ENCODE measurements at regions not wholly inside any gene's neighbourhood (a gene's known extent, or its start where the extent isn't known, plus 50 kb on each side); places are given as distances from the start of the nearest gene placed in this dataset.
"Not testable (repeated sequence)": the region's sequence is repeated elsewhere in the genome, so short reads cannot be mapped to it uniquely, and the experiment has no call there.

DNA sequence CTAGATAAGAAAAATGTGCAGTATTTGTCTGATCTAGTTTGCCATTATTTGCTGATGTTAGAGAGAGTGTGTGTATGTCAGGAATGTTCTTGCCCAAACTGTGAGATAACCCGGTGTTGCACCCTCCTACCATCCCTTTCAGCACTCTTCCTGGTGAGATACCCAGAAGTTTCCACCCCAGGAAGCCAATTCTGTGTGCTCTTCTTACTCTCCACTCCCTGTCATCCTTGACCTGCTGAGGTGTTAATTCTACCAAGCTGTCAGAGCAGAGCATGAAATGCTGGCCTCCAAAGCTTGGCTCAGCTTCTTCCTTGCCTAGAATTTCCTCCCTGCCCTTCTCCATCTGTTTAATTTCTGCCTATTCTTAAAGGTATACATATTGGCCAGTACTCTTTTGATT is 237.3 kb upstream of the CNR1 start:
- no peak for TF ChIP-seq SPI1 (IDR thresholded peaks at IDR 0.05; ENCODE audit: borderline replicate concordance, low read depth)
- TF ChIP-seq, protein P1, sequence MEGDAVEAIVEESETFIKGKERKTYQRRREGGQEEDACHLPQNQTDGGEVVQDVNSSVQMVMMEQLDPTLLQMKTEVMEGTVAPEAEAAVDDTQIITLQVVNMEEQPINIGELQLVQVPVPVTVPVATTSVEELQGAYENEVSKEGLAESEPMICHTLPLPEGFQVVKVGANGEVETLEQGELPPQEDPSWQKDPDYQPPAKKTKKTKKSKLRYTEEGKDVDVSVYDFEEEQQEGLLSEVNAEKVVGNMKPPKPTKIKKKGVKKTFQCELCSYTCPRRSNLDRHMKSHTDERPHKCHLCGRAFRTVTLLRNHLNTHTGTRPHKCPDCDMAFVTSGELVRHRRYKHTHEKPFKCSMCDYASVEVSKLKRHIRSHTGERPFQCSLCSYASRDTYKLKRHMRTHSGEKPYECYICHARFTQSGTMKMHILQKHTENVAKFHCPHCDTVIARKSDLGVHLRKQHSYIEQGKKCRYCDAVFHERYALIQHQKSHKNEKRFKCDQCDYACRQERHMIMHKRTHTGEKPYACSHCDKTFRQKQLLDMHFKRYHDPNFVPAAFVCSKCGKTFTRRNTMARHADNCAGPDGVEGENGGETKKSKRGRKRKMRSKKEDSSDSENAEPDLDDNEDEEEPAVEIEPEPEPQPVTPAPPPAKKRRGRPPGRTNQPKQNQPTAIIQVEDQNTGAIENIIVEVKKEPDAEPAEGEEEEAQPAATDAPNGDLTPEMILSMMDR (IDR thresholded peaks at IDR 0.05; ENCODE audit: insufficient read depth, low read length) = no peak
- TF ChIP-seq, protein P2, sequence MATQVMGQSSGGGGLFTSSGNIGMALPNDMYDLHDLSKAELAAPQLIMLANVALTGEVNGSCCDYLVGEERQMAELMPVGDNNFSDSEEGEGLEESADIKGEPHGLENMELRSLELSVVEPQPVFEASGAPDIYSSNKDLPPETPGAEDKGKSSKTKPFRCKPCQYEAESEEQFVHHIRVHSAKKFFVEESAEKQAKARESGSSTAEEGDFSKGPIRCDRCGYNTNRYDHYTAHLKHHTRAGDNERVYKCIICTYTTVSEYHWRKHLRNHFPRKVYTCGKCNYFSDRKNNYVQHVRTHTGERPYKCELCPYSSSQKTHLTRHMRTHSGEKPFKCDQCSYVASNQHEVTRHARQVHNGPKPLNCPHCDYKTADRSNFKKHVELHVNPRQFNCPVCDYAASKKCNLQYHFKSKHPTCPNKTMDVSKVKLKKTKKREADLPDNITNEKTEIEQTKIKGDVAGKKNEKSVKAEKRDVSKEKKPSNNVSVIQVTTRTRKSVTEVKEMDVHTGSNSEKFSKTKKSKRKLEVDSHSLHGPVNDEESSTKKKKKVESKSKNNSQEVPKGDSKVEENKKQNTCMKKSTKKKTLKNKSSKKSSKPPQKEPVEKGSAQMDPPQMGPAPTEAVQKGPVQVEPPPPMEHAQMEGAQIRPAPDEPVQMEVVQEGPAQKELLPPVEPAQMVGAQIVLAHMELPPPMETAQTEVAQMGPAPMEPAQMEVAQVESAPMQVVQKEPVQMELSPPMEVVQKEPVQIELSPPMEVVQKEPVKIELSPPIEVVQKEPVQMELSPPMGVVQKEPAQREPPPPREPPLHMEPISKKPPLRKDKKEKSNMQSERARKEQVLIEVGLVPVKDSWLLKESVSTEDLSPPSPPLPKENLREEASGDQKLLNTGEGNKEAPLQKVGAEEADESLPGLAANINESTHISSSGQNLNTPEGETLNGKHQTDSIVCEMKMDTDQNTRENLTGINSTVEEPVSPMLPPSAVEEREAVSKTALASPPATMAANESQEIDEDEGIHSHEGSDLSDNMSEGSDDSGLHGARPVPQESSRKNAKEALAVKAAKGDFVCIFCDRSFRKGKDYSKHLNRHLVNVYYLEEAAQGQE (IDR thresholded peaks at IDR 0.05; ENCODE audit: insufficient replicate concordance, low read depth) = no peak
- TF ChIP-seq POLR2AphosphoS5 (IDR thresholded peaks at IDR 0.05; ENCODE audit: low read depth) = no peak
- no peak for TF ChIP-seq GABPA (IDR thresholded peaks at IDR 0.05; ENCODE audit: low read depth)

DNA sequence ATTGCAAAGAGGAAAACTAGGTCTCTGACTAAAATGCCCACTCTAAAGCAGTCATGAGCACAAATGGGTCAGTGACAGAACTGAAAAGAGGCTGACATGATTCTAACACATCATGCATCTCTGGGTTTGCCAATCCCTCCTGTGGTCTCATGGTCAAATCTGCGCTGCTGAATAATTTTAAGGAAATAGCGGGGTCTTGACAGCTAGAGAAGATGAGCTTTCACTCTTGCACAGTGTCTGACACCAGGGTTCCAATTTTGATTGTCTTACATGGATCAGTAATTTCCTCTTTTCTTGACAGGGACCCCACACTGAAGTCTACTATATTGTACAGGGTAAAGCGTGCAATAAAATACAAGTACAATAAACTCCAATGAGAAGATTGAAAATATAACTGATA is 236.8 kb upstream of the CNR1 start:
- Histone ChIP-seq H3K27me3 (ENCODE audit: insufficient read depth, poor library complexity, severe bottlenecking) (no peaks in the 10 kb centered on the region), H3K4me3 (replicated peaks; ENCODE audit: insufficient read depth, low read length) (no peak overlapping the region), H3K27ac (replicated peaks) (no peak overlapping the region)
- DNase-seq (ENCODE audit: low read depth in 1 of 2, low spot score in 1 of 2) = no peak
- no peak for TF ChIP-seq POLR2AphosphoS5 (IDR thresholded peaks at IDR 0.05; ENCODE audit: low read depth)
- TF ChIP-seq GABPA (IDR thresholded peaks at IDR 0.05; ENCODE audit: low read depth) = no peak
- no peak for TF ChIP-seq SPI1 (IDR thresholded peaks at IDR 0.05; ENCODE audit: borderline replicate concordance, low read depth)
- TF ChIP-seq, protein P1 (IDR thresholded peaks at IDR 0.05; ENCODE audit: insufficient read depth, low read length) = no peak
- TF ChIP-seq, protein P2 (IDR thresholded peaks at IDR 0.05; ENCODE audit: insufficient replicate concordance, low read depth) = no peak

More for the DNA sequence above, 237.3 kb upstream of the CNR1 start:
- DNase-seq (ENCODE audit: low read depth in 1 of 2, low spot score in 1 of 2) = no peak
- no peak overlapping the region for H3K4me3 ChIP-seq (replicated peaks; ENCODE audit: insufficient read depth, low read length)
- H3K27me3 ChIP-seq (ENCODE audit: insufficient read depth, poor library complexity, severe bottlenecking) = no peaks in the 10 kb centered on the region
- no peak overlapping the region for H3K27ac ChIP-seq (replicated peaks)

DNA sequence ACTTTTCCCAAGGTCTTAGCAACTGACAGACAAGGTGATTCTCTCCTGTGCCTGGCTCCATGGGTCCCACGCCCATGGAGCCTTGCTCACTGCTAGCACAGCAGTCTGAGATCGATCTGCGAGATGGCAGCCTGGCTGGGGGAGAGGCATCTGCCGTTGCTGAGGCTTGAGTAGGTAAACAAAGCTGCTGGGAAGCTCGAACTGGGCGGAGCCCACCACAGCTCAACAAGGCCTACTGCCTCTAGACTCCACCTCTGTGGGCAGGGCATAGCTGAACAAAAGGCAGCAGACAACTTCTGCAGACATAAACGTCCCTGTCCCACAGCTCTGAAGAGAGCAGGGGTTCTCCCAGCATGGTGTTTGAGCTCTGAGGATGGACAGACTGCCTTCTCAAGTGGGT is 224.9 kb upstream of the CNR1 start:
- H3K4me3 ChIP-seq (replicated peaks; ENCODE audit: insufficient read depth, low read length); DNase-seq (ENCODE audit: low read depth in 1 of 2, low spot score in 1 of 2); H3K27me3 ChIP-seq (ENCODE audit: insufficient read depth, poor library complexity, severe bottlenecking); H3K27ac ChIP-seq (replicated peaks): not testable (repeated sequence)

DNA sequence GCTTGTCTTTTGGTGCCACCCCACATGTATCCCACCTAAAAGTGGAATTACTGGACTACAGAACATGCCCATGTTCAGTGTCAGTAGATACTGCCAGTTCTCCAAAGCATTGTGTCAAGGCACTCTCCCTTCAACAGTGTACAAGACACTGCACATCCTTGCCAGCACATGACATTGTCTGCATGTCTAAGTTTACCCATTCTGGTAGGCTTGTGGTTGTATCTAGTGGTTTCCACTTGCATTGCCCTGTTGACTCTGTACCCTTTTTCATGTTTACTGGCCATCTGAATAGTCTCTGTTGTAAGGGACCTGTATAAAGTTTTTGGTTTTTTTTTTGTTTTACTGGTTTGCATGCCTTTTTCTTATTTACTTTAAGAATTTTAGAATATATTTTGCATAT is 222.4 kb upstream of the CNR1 start:
- no peak overlapping the region for H3K4me3 ChIP-seq (replicated peaks; ENCODE audit: insufficient read depth, low read length)
- no peak overlapping the region for H3K27ac ChIP-seq (replicated peaks)
- peaks cover 2% of the 10 kb centered on the region for H3K27me3 ChIP-seq (ENCODE audit: insufficient read depth, poor library complexity, severe bottlenecking)
- no peak for DNase-seq (ENCODE audit: low read depth in 1 of 2, low spot score in 1 of 2)
- TF ChIP-seq GABPA (IDR thresholded peaks at IDR 0.05; ENCODE audit: low read depth) (no peak), POLR2AphosphoS5 (IDR thresholded peaks at IDR 0.05; ENCODE audit: low read depth) (no peak), SPI1 (IDR thresholded peaks at IDR 0.05; ENCODE audit: borderline replicate concordance, low read depth) (no peak)
- TF ChIP-seq, protein P1 (IDR thresholded peaks at IDR 0.05; ENCODE audit: insufficient read depth, low read length) = no peak
- TF ChIP-seq, protein P2 (IDR thresholded peaks at IDR 0.05; ENCODE audit: insufficient replicate concordance, low read depth) = no peak
